Esophagus squamous epithelium (tissue), 5 donors: ENCODE measurements at regions not wholly inside any gene's neighbourhood (a gene's known extent, or its start where the extent isn't known, plus 50 kb on each side); places are given as distances from the start of the nearest gene placed in this dataset.

Source experiments
- DNase-seq: peaks from one replicate; lab custom pipeline; 2025; lab: John Stamatoyannopoulos, UW
- H3K27ac ChIP-seq, 4 donors: fragments of 200-600 bp; sonication (generic); one replicate each; pipeline ENCODE4 v1.5.1; 2016 to 2019; ENCODE audit warnings: mild to moderate bottlenecking in 1 of 4
- H3K27me3 ChIP-seq, 4 donors: fragments of 200-600 bp; sonication (generic); 1 replicate in 3 of 4; 2 replicates in 1 of 4; pipeline versions ENCODE4 v1.5.1 to v1.6.0; 2017 to 2021; ENCODE audit warnings: antibody characterized with exemption in 1 of 4
- H3K36me3 ChIP-seq, 3 donors: fragments of 200-600 bp; sonication (generic); one replicate each; pipeline ENCODE4 v1.5.1; 2016 to 2019
- H3K4me1 ChIP-seq, 3 donors: fragments of 200-600 bp; sonication (generic); one replicate each; pipeline ENCODE4 v1.5.1; 2017 to 2019
- H3K4me3 ChIP-seq, 4 donors: fragments of 200-600 bp; sonication (generic); 1 replicate in 3 of 4; 2 replicates in 1 of 4; pipeline ENCODE4 v1.5.1; 2016 to 2019; ENCODE audit warnings: mild to moderate bottlenecking in 2 of 4, moderate library complexity in 1 of 4
- H3K9me3 ChIP-seq, 3 donors: fragments of 200-600 bp; sonication (generic); one replicate each; pipeline ENCODE4 v1.5.1; 2016 to 2019
- CTCF ChIP-seq, 6 experiments: fragments of 450-650 bp in 4 of 6; fragments of 200-600 bp in 2 of 6; sonication (generic) in 2 of 6; IDR thresholded peaks; one replicate each; pipeline ENCODE4 v1.5.1; 2016 to 2019; ENCODE audit warnings: antibody characterized with exemption in 6 of 6, mild to moderate bottlenecking in 4 of 6, moderate library complexity in 4 of 6
- POLR2A ChIP-seq, 4 donors: fragments of 450-650 bp; IDR thresholded peaks; one replicate each; pipeline ENCODE4 v1.6.1; 2017; ENCODE audit warnings: antibody characterized with exemption in 4 of 4, mild to moderate bottlenecking in 4 of 4, moderate library complexity in 3 of 4
- WGBS, 2 donors: methylation state at CpG; one replicate each; pipeline ENCODE4 v1.1.5; 2018; 5-methylcytosine and 5-hydroxymethylcytosine counted together
- intact Hi-C: fragments of 100-400 bp; cut with DNase I; formaldehyde crosslinking; loops from one replicate; pipeline ENCODE4 v1.15.0; 2022
- donor health status: DM: yes; HTN: yes; CAD: no.

GRCh38 chr16:65463652-65464260, 341.9 kb upstream of the CDH11 start:
- H3K27ac ChIP-seq, result no peak overlapping the region
- no peaks in the 10 kb centered on the region for H3K4me1 ChIP-seq
- TF ChIP-seq POLR2A (IDR thresholded peaks at IDR 0.05) (no peak), CTCF (IDR thresholded peaks at IDR 0.05) (no peak)
- WGBS, 2 donors, result 67 to 75% methylated on average over 2 of the region's 3 CpGs
- H3K36me3 ChIP-seq, result no peaks in the 10 kb centered on the region
- no peak for DNase-seq
- no peak overlapping the region for H3K4me3 ChIP-seq
- H3K27me3 ChIP-seq, result peaks cover 0 to 3% (median 0%) of the 10 kb centered on the region in 4 donors
- H3K9me3 ChIP-seq, result no peaks in the 10 kb centered on the region
- intact Hi-C loops, result no loop called here

GRCh38 chr16:65457084-65457483, 335.2 kb upstream of the CDH11 start:
- intact Hi-C loops, result no loop called here
- Histone ChIP-seq H3K27me3 (no peaks in the 10 kb centered on the region), H3K4me1 (no peaks in the 10 kb centered on the region), H3K9me3 (no peaks in the 10 kb centered on the region), H3K27ac (no peak overlapping the region), H3K36me3 (no peaks in the 10 kb centered on the region), H3K4me3 (no peak overlapping the region)
- TF ChIP-seq CTCF (IDR thresholded peaks at IDR 0.05) (no peak), POLR2A (IDR thresholded peaks at IDR 0.05) (no peak)
- WGBS, 2 donors, result 63 to 65% methylated on average over 2 of the region's 2 CpGs
- no peak for DNase-seq

GRCh38 chr16:65455761-65456160, 333.9 kb upstream of the CDH11 start:
- 80 to 84% methylated on average over 4 of the region's 4 CpGs for WGBS, 2 donors
- Histone ChIP-seq H3K4me1 (no peaks in the 10 kb centered on the region), H3K27ac (no peak overlapping the region), H3K9me3 (no peaks in the 10 kb centered on the region), H3K27me3 (no peaks in the 10 kb centered on the region), H3K4me3 (no peak overlapping the region), H3K36me3 (no peaks in the 10 kb centered on the region)
- TF ChIP-seq POLR2A (IDR thresholded peaks at IDR 0.05) (no peak), CTCF (IDR thresholded peaks at IDR 0.05) (no peak)
- intact Hi-C loops, result no loop called here
- DNase-seq, result no peak

GRCh38 chr16:65453646-65454045, 331.8 kb upstream of the CDH11 start:
- Histone ChIP-seq H3K4me1 (no peaks in the 10 kb centered on the region), H3K27ac (no peak overlapping the region), H3K9me3 (no peaks in the 10 kb centered on the region), H3K36me3 (no peaks in the 10 kb centered on the region), H3K27me3 (no peaks in the 10 kb centered on the region), H3K4me3 (no peak overlapping the region)
- WGBS, 2 donors, result 72 to 84% methylated on average over 2 of the region's 2 CpGs
- TF ChIP-seq CTCF (IDR thresholded peaks at IDR 0.05) (no peak), POLR2A (IDR thresholded peaks at IDR 0.05) (no peak)
- intact Hi-C loops, result no loop called here
- no peak for DNase-seq

GRCh38 chr16:65449526-65449925, 327.7 kb upstream of the CDH11 start:
- no peak overlapping the region for H3K27ac ChIP-seq
- H3K4me3 ChIP-seq, result no peak overlapping the region
- H3K4me1 ChIP-seq, result no peaks in the 10 kb centered on the region
- WGBS, 2 donors, result 72 to 100% methylated on average over 1 of the region's 1 CpG
- H3K9me3 ChIP-seq, result no peaks in the 10 kb centered on the region
- no peaks in the 10 kb centered on the region for H3K36me3 ChIP-seq
- no peak for DNase-seq
- TF ChIP-seq POLR2A (IDR thresholded peaks at IDR 0.05) (no peak), CTCF (IDR thresholded peaks at IDR 0.05) (no peak)
- intact Hi-C loops, result no loop called here
- H3K27me3 ChIP-seq, result no peaks in the 10 kb centered on the region
